HepG2 (cell line): ENCODE measurements at regions not wholly inside any gene's neighbourhood (a gene's known extent, or its start where the extent isn't known, plus 50 kb on each side); places are given as distances from the start of the nearest gene placed in this dataset.

ENCODE experiments used
- EZH2 ChIP-seq: conservative IDR thresholded peaks from 2 replicates; pipeline ENCODE4 v1.6.1; 2012; ENCODE audit warnings: mild to moderate bottlenecking, low read depth, low read length, moderate library complexity
- FOXM1 ChIP-seq: sonication (generic); formaldehyde crosslinking; IDR thresholded peaks from 2 replicates; pipeline ENCODE4 v1.5.0; 2020; ENCODE audit warnings: missing genetic modification reagents
- FOXP1 ChIP-seq, 2 experiments: fragments of 450-650 bp in 1 of 2; IDR thresholded peaks; 2 replicates each; pipeline ENCODE4 v1.6.1; 2017 to 2018; ENCODE audit warnings: antibody characterized with exemption in 1 of 2
- MAFK ChIP-seq, 2 experiments: IDR thresholded peaks in 1 of 2; conservative IDR thresholded peaks in 1 of 2; 2 replicates each; pipeline ENCODE4 v1.6.1; 2011; ENCODE audit warnings: improper control_type of control experiment in 2 of 2, low read length in 2 of 2
- MZF1 ChIP-seq: sonication (generic); formaldehyde crosslinking; IDR thresholded peaks from 2 replicates; pipeline ENCODE4 v1.8.1; 2023; ENCODE audit warnings: mild to moderate bottlenecking, missing genetic modification reagents, borderline replicate concordance
- PCBP2 ChIP-seq: fragments of 200-400 bp; formaldehyde crosslinking; optimal IDR thresholded peaks from 2 replicates; pipeline ENCODE3; 2018; ENCODE audit warnings: low read length, low read depth; ENCODE audit not compliant: poor library complexity, severe bottlenecking
- POLR2AphosphoS2 ChIP-seq: IDR thresholded peaks from 2 replicates; pipeline ENCODE4 v1.6.1; 2011; ENCODE audit warnings: low read depth, low read length, improper control_type of control experiment
- POLR2G ChIP-seq: fragments of 200-400 bp; formaldehyde crosslinking; IDR thresholded peaks from 2 replicates; pipeline ENCODE4 v1.6.1; 2018; ENCODE audit warnings: mild to moderate bottlenecking, low read depth, low read length, moderate library complexity
- YY1 ChIP-seq: IDR thresholded peaks from 2 replicates; pipeline ENCODE4 v1.6.1; 2011; ENCODE audit warnings: low read length, low read depth, moderate library complexity, mild to moderate bottlenecking; ENCODE audit not compliant: insufficient read depth, insufficient replicate concordance
- ZNF33B ChIP-seq: sonication (generic); formaldehyde crosslinking; IDR thresholded peaks from 2 replicates; pipeline ENCODE4 v1.5.1; 2020; ENCODE audit warnings: mild to moderate bottlenecking, missing genetic modification reagents
- TF ChIP-seq, protein P1 (sequence below): sonication (generic); formaldehyde crosslinking; IDR thresholded peaks from 2 replicates; pipeline ENCODE4 v1.5.0; 2020; ENCODE audit warnings: mild to moderate bottlenecking, missing genetic modification reagents, moderate library complexity

DNA sequence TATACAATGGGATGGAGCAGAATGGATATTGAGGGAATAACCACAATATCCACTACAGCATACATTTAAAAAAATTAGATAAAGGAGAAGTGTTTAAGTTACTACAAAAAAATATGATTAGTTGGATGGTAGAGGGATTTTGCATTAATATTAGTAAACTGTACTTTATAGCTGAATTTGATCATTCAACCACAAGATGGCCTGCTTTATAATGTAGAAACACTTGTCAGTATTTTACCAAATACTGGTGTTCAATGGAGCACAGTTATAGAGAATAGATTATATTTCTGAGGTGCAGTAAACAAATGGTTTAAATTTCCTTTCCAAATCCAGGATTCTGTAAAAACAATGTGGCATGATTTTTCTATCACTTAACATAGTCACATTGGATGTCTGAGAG, 818.8 kb upstream of the CHORDC1 start:
- TF ChIP-seq PCBP2 (no peak), EZH2 (no peak), MAFK (conservative IDR thresholded peaks at IDR 0.05 in 1 of 2, IDR thresholded peaks at IDR 0.05 in 1 of 2; ENCODE audit: low read length in 2 of 2) (no peak), POLR2G (no peak), POLR2AphosphoS2 (no peak), FOXM1 (CRISPR knock-in tag) (no peak), ZNF33B (CRISPR knock-in tag) (no peak), YY1 (no peak), FOXP1 (IDR thresholded peaks at IDR 0.05) (no peak), FOXP1 (CRISPR knock-in tag; IDR thresholded peaks at IDR 0.05) (no peak), MZF1 (CRISPR knock-in tag) (no peak)
- TF ChIP-seq, protein P1, sequence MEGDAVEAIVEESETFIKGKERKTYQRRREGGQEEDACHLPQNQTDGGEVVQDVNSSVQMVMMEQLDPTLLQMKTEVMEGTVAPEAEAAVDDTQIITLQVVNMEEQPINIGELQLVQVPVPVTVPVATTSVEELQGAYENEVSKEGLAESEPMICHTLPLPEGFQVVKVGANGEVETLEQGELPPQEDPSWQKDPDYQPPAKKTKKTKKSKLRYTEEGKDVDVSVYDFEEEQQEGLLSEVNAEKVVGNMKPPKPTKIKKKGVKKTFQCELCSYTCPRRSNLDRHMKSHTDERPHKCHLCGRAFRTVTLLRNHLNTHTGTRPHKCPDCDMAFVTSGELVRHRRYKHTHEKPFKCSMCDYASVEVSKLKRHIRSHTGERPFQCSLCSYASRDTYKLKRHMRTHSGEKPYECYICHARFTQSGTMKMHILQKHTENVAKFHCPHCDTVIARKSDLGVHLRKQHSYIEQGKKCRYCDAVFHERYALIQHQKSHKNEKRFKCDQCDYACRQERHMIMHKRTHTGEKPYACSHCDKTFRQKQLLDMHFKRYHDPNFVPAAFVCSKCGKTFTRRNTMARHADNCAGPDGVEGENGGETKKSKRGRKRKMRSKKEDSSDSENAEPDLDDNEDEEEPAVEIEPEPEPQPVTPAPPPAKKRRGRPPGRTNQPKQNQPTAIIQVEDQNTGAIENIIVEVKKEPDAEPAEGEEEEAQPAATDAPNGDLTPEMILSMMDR (CRISPR knock-in tag), result no peak
